A204.1 (cell line): ENCODE measurements at regions not wholly inside any gene's neighbourhood (a gene's known extent, or its start where the extent isn't known, plus 50 kb on each side); places are given as distances from the start of the nearest gene placed in this dataset.

Source experiments
- FAIRE-seq: peaks from 2 replicates; lab custom pipeline; 2012; peaks lifted over from hg19 to GRCh38; lab: Jason Lieb, UNC

GRCh38 chr2:58852905-58853304 is 611.8 kb upstream of the FANCL start:
- no peak for FAIRE-seq

- no peak for FAIRE-seq
These were observed 611.1 kb upstream of the FANCL start for GRCh38 chr2:58852243-58852642.

GRCh38 chr2:58851598-58851997 is 610.5 kb upstream of the FANCL start:
- no peak for FAIRE-seq

GRCh38 chr2:58845011-58845410 is 603.9 kb upstream of the FANCL start:
- no peak for FAIRE-seq

- FAIRE-seq: no peak
These were observed 601.5 kb upstream of the FANCL start for GRCh38 chr2:58842501-58843155.

- FAIRE-seq: no peak
These were observed 593.3 kb upstream of the FANCL start for GRCh38 chr2:58834404-58834803.

GRCh38 chr2:58826795-58827194 is 585.7 kb upstream of the FANCL start:
- no peak for FAIRE-seq

- no peak for FAIRE-seq
These were observed 571.7 kb upstream of the FANCL start for GRCh38 chr2:58812771-58813344.

- FAIRE-seq: no peak
These were observed 564.0 kb upstream of the FANCL start for GRCh38 chr2:58805126-58805525.

- FAIRE-seq: no peak
These were observed 562.1 kb upstream of the FANCL start for GRCh38 chr2:58803192-58803591.

GRCh38 chr2:58800881-58801280 is 559.8 kb upstream of the FANCL start:
- FAIRE-seq: no peak

- no peak for FAIRE-seq
These were observed 557.6 kb upstream of the FANCL start for GRCh38 chr2:58798676-58799208.

GRCh38 chr2:58796239-58796910 is 555.2 kb upstream of the FANCL start:
- FAIRE-seq: no peak

- FAIRE-seq: no peak
These were observed 553.8 kb upstream of the FANCL start for GRCh38 chr2:58794916-58795315.

- FAIRE-seq: no peak
These were observed 553.0 kb upstream of the FANCL start for GRCh38 chr2:58794103-58794502.

GRCh38 chr2:58788402-58788801 is 547.3 kb upstream of the FANCL start:
- no peak for FAIRE-seq

GRCh38 chr2:58770846-58771245 is 529.7 kb upstream of the FANCL start:
- FAIRE-seq: no peak

GRCh38 chr2:58769864-58770234 is 528.7 kb upstream of the FANCL start:
- FAIRE-seq: no peak

GRCh38 chr2:58769111-58769863 is 528.2 kb upstream of the FANCL start:
- FAIRE-seq: no peak

GRCh38 chr2:58768715-58769080 is 527.6 kb upstream of the FANCL start:
- no peak for FAIRE-seq

GRCh38 chr2:58767828-58768714 is 526.9 kb upstream of the FANCL start:
- no peak for FAIRE-seq
